Neuron (in vitro differentiated cells): ENCODE measurements at regions not wholly inside any gene's neighbourhood (a gene's known extent, or its start where the extent isn't known, plus 50 kb on each side); places are given as distances from the start of the nearest gene placed in this dataset.

Experiments used
- H2AFZ ChIP-seq: one replicate; pipeline ENCODE4 v1.6.1; 2013; ENCODE audit warnings: low read depth, mild to moderate bottlenecking, inconsistent platforms, low read length, moderate library complexity
- H3K27me3 ChIP-seq: one replicate; pipeline ENCODE4 v1.6.1; 2013; ENCODE audit warnings: low read length; ENCODE audit not compliant: insufficient read depth
- H3K36me3 ChIP-seq: one replicate; pipeline ENCODE4 v1.6.1; 2013; ENCODE audit warnings: low read length; ENCODE audit not compliant: insufficient read depth
- H3K4me1 ChIP-seq: one replicate; pipeline ENCODE4 v1.6.1; 2013; ENCODE audit warnings: low read length; ENCODE audit not compliant: insufficient read depth
- H3K4me3 ChIP-seq: 2 replicates; pipeline ENCODE4 v1.5.1; 2013; ENCODE audit warnings: mild to moderate bottlenecking, low read length, moderate library complexity
- H3K9me3 ChIP-seq: one replicate; pipeline ENCODE4 v1.6.1; 2013; ENCODE audit warnings: low read length

DNA sequence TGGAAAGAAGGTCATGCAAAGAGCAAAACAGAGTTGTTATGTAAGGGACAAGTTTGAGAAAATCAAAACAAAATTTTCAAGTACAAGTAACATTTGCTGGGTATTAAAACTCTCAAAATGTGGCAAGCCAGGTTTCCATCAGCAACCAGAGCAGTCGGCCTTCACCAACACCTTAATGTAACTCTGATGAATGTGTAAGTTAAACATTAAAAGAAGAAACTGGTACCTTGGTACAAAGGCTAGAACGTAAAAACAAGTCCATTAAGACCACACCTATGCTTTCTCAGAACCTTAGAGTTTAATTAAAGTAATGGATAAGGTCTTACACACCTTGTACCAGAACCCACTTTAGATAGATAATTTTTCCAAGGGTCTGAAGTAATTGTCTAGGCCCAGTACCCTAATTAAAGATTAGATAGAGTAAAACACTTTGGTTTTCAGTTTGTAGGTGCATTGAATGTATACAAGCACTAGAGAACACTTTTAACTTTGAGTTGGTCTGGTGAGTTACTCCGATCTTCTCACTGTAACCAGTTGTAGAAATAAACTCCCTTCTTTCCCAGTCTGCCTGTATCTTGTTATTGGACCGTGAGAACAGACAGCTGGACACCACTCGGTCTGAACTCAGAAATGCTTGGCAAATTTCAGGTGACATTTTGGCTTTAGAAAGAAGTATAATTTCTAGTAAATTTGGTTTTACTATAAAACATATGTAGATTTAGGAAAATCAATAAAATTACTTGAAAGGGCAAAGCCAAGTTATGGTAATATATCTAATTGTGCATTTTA is 319.4 kb downstream of the HTR1B start:
- no peak overlapping the region for H3K4me3 ChIP-seq
- H3K4me1 ChIP-seq = no peaks in the 10 kb centered on the region
- no peaks in the 10 kb centered on the region for H3K9me3 ChIP-seq
- H3K36me3 ChIP-seq = no peaks in the 10 kb centered on the region
- H3K27me3 ChIP-seq = no peaks in the 10 kb centered on the region
- H2AFZ ChIP-seq = no peak overlapping the region

DNA sequence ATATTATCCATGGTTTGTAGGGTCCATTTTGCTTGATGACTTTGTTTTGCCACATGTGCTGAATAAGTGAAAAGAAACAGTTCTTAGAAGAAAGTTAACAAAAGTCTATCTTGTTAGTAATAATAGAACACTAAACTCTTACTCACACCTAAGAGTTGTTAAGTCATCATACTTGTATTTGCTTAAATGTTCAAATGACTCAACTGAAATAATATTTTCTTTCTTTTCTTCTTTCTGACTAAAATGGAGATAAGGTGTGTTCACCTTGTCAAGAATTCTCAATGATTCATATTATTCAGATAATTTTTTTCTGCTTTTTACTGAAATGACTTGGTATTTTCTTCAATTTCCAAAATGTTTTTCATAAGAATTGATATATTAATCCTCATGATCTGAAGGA is 327.2 kb downstream of the HTR1B start:
- no peak overlapping the region for H3K4me3 ChIP-seq
- H3K27me3 ChIP-seq = no peaks in the 10 kb centered on the region
- no peaks in the 10 kb centered on the region for H3K36me3 ChIP-seq
- no peaks in the 10 kb centered on the region for H3K9me3 ChIP-seq
- no peak overlapping the region for H2AFZ ChIP-seq
- no peaks in the 10 kb centered on the region for H3K4me1 ChIP-seq

DNA sequence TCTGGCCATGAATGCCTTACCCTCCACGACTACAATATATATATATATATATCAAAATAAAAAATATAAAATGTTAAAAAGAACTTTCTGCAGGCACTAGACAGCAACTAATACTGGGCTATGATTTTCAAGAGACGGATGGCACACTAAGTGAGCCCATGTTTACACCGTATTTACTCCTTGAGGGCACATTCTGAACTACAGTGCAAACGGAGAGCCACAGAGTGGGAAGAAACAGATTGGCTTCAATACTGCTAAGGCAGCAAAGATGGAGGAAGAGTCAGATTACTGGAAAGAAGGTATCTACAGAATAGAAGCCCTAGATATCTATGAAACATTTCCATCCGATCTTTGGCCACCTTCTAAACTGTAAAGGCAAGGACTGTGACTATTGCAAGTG is 330.3 kb downstream of the HTR1B start:
- no peaks in the 10 kb centered on the region for H3K27me3 ChIP-seq
- H2AFZ ChIP-seq = no peak overlapping the region
- H3K9me3 ChIP-seq = no peaks in the 10 kb centered on the region
- H3K4me1 ChIP-seq = no peaks in the 10 kb centered on the region
- H3K36me3 ChIP-seq = no peaks in the 10 kb centered on the region
- no peak overlapping the region for H3K4me3 ChIP-seq

DNA sequence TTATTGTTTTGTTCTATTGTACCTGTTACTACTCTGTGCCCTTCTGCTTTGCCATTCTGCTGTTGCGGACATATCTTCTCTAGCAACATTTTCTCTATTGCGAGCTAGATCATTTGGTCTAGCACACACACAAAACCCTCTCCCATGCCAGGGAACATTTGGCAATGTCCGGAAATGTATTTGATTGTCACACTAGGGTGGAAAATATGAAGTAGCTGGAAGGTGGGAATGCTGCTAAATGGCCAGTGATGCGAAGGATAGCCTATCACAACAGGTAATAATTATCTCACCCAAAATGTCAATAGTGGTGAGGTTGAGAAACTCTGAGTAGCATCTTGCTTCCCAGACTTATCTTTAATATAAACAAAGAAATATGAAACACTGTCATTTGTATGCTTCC is 331.9 kb downstream of the HTR1B start:
- Histone ChIP-seq H3K9me3 (no peaks in the 10 kb centered on the region), H3K4me3 (no peak overlapping the region), H3K36me3 (no peaks in the 10 kb centered on the region), H2AFZ (no peak overlapping the region), H3K4me1 (no peaks in the 10 kb centered on the region), H3K27me3 (no peaks in the 10 kb centered on the region)

DNA sequence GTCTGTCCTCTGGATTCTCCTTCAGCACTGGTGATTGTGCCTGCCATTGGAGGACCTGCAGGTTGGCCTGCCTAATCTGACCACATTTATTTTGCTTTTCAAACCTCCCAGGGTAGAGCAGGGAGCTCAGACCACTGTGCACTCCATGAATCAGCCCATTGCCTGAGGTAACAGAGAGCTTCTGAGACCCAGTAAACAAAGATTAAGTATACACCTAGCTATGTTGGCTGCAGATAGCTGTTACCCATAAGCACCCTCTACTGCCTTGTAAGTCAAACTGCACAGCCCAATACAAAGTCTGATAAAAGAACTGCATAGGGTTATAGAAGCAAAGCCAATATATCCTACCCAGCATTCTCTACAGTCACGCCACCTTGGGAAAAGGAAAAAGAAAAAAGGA is 338.7 kb downstream of the HTR1B start:
- Histone ChIP-seq H3K4me3 (no peak overlapping the region), H3K27me3 (no peaks in the 10 kb centered on the region), H2AFZ (no peak overlapping the region), H3K9me3 (no peaks in the 10 kb centered on the region), H3K4me1 (no peaks in the 10 kb centered on the region), H3K36me3 (no peaks in the 10 kb centered on the region)

DNA sequence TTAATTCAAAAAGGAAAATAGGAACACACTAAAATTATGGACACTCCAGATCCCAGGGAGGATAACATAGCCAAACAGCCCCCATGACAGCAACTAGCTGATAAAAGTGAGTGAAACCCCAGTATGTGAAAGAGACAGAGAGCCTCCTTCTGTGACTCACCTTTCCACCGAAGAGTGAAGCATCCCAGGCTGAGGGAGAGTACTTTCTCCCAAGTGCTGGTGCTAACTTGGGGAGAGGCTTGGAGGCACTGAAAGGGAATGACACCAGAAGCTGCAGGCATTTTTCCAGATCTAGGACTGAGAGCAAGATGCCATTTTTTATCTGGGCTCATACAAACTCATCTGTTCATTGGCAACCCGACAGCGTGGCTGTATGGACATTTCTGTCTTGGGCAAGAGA is 339.8 kb downstream of the HTR1B start:
- no peak overlapping the region for H3K4me3 ChIP-seq
- H3K9me3 ChIP-seq = no peaks in the 10 kb centered on the region
- no peaks in the 10 kb centered on the region for H3K36me3 ChIP-seq
- no peaks in the 10 kb centered on the region for H3K27me3 ChIP-seq
- H2AFZ ChIP-seq = no peak overlapping the region
- H3K4me1 ChIP-seq = no peaks in the 10 kb centered on the region

DNA sequence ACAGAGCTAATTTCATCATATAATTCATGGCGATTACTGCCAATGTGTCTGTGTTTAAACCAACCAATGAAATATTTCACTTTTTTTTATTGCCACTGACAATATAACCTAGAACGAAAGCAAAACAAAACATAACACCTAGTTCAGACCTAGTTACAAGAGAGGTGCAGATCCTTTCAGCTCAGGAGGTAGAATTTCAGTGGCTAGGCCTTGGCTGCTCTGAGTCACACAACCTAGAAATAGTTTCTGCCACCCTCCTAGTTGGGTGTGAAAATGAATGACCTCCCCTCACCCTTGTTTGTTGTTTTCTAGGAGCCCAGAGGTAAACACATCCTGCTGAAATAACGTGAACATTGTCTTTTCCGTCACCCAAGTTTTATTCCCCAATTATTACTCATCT is 356.3 kb downstream of the HTR1B start:
- Histone ChIP-seq H3K4me1 (no peaks in the 10 kb centered on the region), H3K27me3 (no peaks in the 10 kb centered on the region), H2AFZ (no peak overlapping the region), H3K9me3 (no peaks in the 10 kb centered on the region), H3K4me3 (no peak overlapping the region), H3K36me3 (no peaks in the 10 kb centered on the region)

DNA sequence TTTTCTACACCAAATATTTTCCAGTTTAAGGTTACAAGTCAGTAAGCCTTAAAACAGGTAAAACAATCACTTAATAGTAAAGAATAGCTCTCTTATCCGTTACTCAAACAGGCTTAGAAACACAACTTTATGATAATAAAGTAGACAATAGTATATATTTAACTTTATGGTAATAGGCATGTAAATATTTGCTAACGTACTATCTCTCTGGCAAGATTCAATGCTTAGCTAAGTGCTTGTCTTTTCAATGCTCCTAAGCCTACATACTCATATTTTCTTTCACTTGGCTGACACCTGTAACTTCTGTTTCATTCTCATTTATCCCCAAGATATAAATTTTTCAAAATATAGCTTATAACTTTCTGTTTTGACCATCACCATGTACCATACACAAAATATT is 358.2 kb downstream of the HTR1B start:
- Histone ChIP-seq H3K4me3 (no peak overlapping the region), H3K27me3 (no peaks in the 10 kb centered on the region), H3K4me1 (no peaks in the 10 kb centered on the region), H2AFZ (no peak overlapping the region), H3K36me3 (no peaks in the 10 kb centered on the region), H3K9me3 (no peaks in the 10 kb centered on the region)

DNA sequence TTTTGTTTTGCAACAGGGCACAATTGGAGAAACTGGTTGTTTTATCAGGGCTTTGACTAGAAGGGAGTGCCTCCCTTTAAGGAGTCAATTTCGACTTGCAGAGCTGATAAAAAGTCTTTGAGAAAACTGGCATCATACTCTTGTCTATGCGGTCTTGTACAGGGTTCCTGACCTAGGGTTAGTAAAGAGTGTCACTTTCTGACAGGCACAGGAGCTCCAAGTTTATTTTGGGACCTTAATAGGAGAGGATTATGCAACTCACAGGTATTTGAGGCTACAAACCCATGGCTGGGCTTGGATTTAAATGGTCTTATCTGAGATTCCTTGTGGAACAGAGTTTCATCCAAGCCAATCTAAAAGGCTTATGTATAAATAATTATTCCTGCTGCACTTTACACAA is 365.4 kb downstream of the HTR1B start:
- Histone ChIP-seq H3K4me3 (no peak overlapping the region), H3K9me3 (no peaks in the 10 kb centered on the region), H3K36me3 (no peaks in the 10 kb centered on the region), H2AFZ (no peak overlapping the region), H3K4me1 (no peaks in the 10 kb centered on the region), H3K27me3 (no peaks in the 10 kb centered on the region)

DNA sequence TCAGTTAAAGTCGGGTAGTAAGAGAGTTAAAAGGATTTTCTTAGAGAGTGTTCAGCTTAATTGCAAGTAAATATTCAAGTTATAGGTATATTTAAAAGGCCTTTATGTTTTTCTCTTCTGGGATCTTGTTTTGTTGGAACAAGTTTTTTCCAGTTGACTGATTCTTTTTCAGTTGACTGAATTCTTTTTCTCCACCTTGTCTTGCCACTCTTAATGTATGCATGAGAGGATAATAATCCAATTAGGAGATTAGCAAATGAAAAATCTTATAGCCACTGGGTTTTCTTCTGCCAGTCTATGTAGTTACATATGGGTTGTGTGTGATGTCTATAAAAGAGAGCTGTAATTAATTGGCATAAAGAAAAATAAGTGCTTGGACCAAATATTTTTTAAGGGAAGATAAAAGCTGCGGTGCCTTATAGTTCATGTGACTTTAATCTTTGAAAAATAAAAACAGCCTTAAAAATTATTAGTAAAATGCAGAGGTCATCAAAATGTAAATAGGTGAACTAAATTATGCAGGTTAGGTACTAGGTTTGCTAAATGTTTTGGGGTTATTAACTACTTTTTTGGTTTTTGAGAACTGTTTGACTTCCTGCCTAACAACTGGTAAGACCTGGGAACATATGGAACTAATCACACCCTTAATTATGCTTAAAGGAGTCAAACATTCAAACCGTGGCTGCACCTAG is 367.2 kb downstream of the HTR1B start:
- H3K4me3 ChIP-seq = no peak overlapping the region
- no peaks in the 10 kb centered on the region for H3K27me3 ChIP-seq
- H2AFZ ChIP-seq = no peak overlapping the region
- no peaks in the 10 kb centered on the region for H3K36me3 ChIP-seq
- no peaks in the 10 kb centered on the region for H3K9me3 ChIP-seq
- no peaks in the 10 kb centered on the region for H3K4me1 ChIP-seq

DNA sequence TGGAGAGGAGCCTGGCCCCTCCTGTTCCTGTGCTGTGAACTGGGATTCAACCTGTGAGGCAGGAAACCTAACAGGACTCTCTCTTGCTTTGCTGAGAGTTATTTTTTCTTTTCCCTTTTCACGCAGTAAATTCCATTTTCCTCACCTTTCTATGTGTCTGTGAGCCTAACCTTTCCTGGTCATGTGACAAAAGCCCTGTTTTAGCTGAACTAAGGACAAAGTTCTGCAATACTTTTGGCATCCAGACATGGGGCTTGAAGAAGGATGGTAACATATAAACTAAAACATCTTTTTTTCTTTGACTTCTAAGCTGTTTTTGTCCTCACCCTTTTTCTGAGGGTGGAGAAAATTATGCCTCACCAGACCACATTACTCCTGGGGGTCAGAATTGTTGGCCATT is 368.5 kb downstream of the HTR1B start:
- H3K36me3 ChIP-seq = no peaks in the 10 kb centered on the region
- no peak overlapping the region for H2AFZ ChIP-seq
- H3K4me1 ChIP-seq = no peaks in the 10 kb centered on the region
- H3K9me3 ChIP-seq = no peaks in the 10 kb centered on the region
- H3K27me3 ChIP-seq = no peaks in the 10 kb centered on the region
- H3K4me3 ChIP-seq = no peak overlapping the region

DNA sequence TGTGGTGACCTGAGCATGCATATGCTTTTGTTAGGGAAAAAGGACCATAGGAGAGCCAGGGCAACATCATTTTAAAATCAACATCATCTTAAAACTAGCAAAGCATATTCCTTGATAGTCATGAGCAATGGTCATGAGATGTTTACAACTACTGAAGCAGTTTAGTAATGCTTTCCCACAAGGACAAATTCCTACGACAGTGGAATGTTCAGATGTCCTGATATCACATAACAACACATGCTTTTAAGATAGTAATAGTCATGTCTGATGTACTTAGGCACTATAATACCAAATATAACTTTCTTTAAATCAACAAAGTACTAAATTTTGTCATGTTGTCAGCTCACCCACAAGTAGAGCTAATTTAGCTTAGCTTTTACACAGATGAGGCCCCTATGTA is 370.3 kb downstream of the HTR1B start:
- Histone ChIP-seq H3K9me3 (no peaks in the 10 kb centered on the region), H3K27me3 (no peaks in the 10 kb centered on the region), H3K36me3 (no peaks in the 10 kb centered on the region), H3K4me3 (no peak overlapping the region), H3K4me1 (no peaks in the 10 kb centered on the region), H2AFZ (no peak overlapping the region)

DNA sequence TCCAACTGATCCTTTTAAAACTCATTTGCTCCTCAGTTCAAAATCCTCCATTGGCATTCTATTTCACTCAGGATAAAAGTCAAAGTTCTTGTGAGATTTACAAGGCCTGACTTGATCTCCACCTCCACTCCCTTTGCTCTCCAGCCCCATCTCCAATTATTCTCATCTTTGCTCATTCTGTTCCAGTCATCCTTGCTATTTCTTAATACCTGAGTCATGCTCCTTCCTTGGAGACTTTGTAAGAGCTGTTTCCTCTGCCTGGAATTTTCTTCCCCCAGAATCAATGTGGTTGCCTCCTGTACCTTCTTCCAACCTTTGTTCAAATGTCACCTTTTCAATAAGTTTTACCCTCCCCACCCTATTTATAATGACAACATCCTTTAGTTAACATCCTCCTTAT is 373.5 kb downstream of the HTR1B start:
- Histone ChIP-seq H3K27me3 (no peaks in the 10 kb centered on the region), H3K9me3 (no peaks in the 10 kb centered on the region), H2AFZ (no peak overlapping the region), H3K4me1 (no peaks in the 10 kb centered on the region), H3K4me3 (no peak overlapping the region), H3K36me3 (no peaks in the 10 kb centered on the region)
